CD4-positive, alpha-beta T cell treated with Interleukin-15 for 4 hours (primary cell): ENCODE measurements at regions not wholly inside any gene's neighbourhood (a gene's known extent, or its start where the extent isn't known, plus 50 kb on each side); places are given as distances from the start of the nearest gene placed in this dataset.

Source experiments
- DNase-seq: peaks from one replicate; pipeline ENCODE4 v3.0.0-alpha.2; 2020; ENCODE audit warnings: low spot score

- DNase-seq, result no peak
These were observed 652.1 kb downstream of the HACE1 start for GRCh38 chr6:104207635-104208034.

DNA sequence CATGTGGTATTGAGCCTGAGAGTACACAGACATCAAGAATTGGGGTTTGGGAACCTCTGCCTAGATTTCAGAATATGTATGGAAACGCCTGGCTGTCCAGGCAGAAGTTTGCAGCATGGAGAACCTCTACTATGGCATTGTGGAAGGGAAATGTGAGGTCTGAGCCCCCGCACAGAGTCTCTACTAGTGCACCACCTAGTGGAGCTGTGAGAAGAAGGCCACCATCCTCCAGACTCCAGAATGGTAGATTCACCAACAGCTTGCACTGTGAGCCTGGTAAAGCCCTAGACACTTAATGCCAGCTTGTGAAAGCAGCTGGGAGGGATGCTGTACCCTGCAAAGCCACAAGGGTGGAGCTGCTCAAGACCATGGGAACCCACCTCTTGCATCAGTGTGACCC is 658.2 kb downstream of the HACE1 start:
- no peak for DNase-seq

- no peak for DNase-seq
These were observed 672.1 kb downstream of the HACE1 start for GRCh38 chr6:104187616-104188015.

DNA sequence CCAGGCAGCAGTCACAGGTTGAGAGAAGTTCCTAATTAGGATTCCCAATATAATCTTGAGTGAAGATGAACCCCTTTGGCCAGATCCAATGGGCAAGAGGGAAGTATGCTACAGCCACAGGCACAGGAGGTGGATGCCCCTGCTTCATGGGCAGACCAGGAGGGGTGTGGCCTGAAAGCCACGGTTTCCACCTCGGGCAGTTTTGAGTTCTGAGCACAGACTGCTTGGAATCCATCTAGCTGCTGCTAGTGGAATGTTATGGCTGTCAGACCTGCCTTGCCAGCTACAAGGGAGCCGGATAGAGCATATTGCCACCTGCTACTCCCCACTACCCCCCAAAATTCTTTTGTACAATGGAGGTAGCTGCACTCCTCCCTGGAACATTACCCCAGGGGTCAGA is 672.9 kb downstream of the HACE1 start:
- no peak for DNase-seq

DNA sequence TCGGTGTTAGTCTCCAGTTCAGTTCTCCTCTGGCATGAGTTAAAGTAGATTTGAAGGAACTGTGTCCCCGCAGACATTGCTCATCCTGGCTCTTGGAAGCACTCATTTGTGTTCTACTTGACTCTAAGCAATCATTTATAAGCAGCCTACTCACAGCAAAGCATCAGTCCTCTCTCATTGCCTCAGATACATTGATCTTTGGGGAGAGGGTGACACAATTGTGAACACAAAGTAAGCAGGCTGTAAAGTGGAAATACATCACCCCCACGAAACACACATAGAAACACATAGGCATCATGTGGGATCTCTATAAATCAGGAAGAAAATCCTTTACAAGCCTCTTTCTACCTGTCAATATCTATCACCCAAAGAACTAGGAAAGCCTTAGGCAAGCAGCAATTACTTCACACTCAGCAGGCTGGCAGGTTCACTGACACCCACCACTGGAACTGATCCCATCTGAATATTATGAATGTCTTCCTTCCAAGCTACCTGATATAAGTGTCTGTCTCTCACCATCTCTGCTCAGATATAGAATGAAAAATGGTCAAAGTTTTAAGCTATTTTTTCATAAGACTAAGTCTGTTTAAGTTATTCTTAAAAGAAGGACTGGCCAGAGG is 675.8 kb downstream of the HACE1 start:
- DNase-seq, result no peak

DNA sequence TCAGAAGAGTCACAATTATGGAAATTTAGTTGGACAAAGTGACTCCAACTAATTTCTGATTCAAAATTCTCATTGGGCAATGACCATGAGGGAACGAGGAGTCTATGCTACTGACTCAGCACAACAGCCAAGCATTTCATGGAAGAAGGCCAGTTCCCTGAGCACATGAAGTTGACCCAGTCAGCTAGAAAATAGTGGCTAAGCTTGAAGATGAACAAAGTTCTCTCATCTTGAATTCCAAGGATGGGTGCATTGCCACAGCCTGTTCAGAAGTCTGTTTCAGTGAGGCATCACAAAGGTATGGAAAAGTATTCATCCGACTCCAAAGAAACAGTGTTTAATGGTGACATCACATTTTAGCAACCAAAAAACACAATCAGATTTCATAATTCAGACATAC is 676.9 kb downstream of the HACE1 start:
- no peak for DNase-seq

GRCh38 chr6:104173668-104174067 is 686.1 kb downstream of the HACE1 start:
- DNase-seq, result no peak

- DNase-seq, result no peak
These were observed 689.3 kb downstream of the HACE1 start for GRCh38 chr6:104170401-104170800.

GRCh38 chr6:104166055-104166668 is 693.6 kb downstream of the HACE1 start:
- no peak for DNase-seq

GRCh38 chr6:104162036-104162669 is 697.6 kb downstream of the HACE1 start:
- no peak for DNase-seq

- DNase-seq, result no peak
These were observed 700.6 kb downstream of the HACE1 start for GRCh38 chr6:104159045-104159618.

GRCh38 chr6:104143757-104144156 is 716.0 kb downstream of the HACE1 start:
- no peak for DNase-seq

DNA sequence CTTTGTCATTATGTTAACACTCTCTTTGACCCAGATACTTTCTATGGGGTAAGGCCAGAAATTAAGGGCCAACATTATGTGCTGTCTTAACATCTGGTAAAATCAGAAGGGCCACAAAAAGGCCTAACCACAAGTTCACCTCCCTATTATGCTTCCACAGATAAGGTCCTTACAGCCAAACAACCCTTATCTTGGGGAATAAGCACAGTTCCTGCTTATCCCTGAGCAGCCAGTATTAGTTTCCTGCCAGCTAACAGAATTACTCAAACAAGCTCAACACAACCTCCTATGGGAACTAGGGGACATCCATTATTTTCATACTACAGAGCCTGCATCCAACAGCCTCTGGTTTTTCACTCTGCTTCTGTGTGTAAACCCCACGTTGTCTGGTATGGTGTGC is 724.8 kb downstream of the HACE1 start:
- DNase-seq, result no peak

DNA sequence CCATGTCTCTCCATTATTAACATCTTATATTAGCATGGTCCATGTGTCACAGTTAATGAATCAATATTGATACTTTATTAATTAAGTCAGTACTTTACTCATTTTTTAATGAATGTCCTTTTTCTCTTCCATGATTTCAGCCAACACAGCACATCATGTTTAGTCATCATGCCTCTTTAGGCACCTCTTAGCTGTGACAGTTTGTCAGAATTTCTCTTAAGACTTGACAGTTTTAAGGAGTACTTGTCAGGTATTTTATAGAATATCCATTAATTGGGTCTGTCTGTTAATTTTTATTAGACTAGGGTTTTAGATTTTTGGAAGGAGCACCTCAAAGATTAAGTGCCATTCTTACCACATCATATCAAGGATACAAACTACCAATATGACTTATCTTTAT is 729.4 kb downstream of the HACE1 start:
- DNase-seq, result no peak

GRCh38 chr6:104126315-104127005 is 733.3 kb downstream of the HACE1 start:
- no peak for DNase-seq

GRCh38 chr6:104123227-104123626 is 736.5 kb downstream of the HACE1 start:
- no peak for DNase-seq

GRCh38 chr6:104118274-104118673 is 741.4 kb downstream of the HACE1 start:
- no peak for DNase-seq

GRCh38 chr6:104109806-104110205 is 749.9 kb downstream of the HACE1 start:
- DNase-seq, result no peak

- DNase-seq, result no peak
These were observed 751.1 kb downstream of the HACE1 start for GRCh38 chr6:104108634-104109033.

DNA sequence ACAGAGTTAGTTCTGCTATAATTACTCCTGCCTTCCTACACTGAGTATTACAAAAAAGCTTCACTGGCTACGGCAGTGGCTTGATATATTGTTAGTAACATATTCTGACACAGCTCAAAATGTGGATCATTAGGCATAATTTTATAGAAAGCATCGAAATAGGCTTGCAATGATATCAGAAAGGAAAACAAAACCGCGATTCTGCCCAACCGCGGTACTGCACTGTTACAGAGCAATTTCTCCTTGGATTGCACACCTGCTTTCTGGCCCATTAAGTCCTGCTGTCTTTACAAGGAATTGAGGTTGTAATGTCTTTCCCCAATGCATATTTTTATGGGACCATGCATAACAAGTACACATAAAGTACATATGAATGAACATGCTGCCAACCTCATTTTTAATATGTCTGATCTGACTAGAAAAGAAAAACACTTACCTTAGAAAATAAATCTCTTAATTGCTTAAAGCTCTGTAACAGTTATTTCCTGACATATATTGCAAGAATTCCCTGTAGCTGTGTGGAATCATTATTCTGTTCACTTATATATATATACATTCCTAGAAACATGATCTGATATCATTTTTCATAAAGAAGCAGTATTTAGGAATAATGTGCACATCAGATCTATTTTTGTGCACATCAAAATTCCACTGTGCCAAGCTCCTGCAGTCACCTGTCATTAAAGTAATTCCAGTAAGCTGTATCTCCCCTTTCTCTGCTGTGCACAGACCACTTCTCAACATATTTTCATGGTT is 763.9 kb downstream of the HACE1 start:
- no peak for DNase-seq

DNA sequence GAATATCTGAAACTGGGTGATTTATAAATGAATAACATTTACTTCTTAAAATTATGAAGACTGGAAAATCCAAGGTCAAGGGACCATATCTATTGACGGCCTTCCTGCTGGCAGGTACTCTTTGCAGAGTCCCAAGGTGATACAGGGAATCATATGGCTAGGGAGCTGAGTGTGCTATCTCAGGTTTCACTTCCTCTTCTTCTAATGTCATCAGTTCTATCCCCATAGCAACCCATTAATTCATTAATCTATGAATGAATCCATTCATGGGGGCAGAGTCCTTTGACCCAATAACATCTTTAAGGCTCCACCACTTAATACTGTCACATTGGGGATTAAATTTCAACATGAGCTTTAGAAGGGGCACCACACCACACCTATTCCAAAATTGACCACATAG is 772.0 kb downstream of the HACE1 start:
- DNase-seq, result no peak

- no peak for DNase-seq
These were observed 791.4 kb downstream of the HACE1 start for GRCh38 chr6:104068281-104068680.
